Astrocyte of the cerebellum (primary cell): ENCODE measurements at regions not wholly inside any gene's neighbourhood (a gene's known extent, or its start where the extent isn't known, plus 50 kb on each side); places are given as distances from the start of the nearest gene placed in this dataset.

ENCODE experiments used
- DNase-seq: peaks from one replicate; pipeline ENCODE4 v3.0.0-alpha.2; 2011; ENCODE audit warnings: low read depth
- H3K4me3 ChIP-seq: 2 replicates; pipeline ENCODE4 v1.5.1; 2011; ENCODE audit warnings: mild to moderate bottlenecking, low read depth, low read length, moderate library complexity
- in situ Hi-C: cut with HindIII; loops from 2 replicates; pipeline ENCODE4 v1.10.0; 2017; ENCODE audit warnings: low sequenced_read_pairs
- TF ChIP-seq, protein P1 (sequence below): IDR thresholded peaks from 2 replicates; pipeline ENCODE4 v1.5.1; 2012; ENCODE audit warnings: low read length, low read depth, moderate library complexity, mild to moderate bottlenecking; ENCODE audit errors: missing control alignments

DNA sequence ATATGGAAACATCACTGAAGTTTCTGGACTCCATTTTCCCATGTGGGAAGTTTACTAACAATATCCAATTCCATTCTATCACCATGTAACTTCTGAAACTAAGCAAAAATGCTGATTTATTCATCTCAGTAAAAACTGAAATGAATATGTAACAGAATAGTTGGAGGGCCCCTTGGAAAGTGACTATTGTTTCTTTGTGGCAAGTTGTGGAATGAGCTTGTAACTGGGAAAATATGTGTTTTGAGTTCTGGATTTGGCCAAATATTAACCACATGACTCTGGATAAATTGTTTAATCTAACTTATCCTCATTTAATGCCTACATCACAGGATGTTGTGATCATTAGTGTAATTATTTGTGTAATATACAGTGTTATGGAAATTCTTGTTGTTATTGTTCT lies 619.3 kb downstream of the TLE4 start:
- in situ Hi-C loops, result no loop called here
- TF ChIP-seq, protein P1, sequence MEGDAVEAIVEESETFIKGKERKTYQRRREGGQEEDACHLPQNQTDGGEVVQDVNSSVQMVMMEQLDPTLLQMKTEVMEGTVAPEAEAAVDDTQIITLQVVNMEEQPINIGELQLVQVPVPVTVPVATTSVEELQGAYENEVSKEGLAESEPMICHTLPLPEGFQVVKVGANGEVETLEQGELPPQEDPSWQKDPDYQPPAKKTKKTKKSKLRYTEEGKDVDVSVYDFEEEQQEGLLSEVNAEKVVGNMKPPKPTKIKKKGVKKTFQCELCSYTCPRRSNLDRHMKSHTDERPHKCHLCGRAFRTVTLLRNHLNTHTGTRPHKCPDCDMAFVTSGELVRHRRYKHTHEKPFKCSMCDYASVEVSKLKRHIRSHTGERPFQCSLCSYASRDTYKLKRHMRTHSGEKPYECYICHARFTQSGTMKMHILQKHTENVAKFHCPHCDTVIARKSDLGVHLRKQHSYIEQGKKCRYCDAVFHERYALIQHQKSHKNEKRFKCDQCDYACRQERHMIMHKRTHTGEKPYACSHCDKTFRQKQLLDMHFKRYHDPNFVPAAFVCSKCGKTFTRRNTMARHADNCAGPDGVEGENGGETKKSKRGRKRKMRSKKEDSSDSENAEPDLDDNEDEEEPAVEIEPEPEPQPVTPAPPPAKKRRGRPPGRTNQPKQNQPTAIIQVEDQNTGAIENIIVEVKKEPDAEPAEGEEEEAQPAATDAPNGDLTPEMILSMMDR, result no peak
- H3K4me3 ChIP-seq, result no peak overlapping the region
- peak; percentile 26 for DNase-seq

DNA sequence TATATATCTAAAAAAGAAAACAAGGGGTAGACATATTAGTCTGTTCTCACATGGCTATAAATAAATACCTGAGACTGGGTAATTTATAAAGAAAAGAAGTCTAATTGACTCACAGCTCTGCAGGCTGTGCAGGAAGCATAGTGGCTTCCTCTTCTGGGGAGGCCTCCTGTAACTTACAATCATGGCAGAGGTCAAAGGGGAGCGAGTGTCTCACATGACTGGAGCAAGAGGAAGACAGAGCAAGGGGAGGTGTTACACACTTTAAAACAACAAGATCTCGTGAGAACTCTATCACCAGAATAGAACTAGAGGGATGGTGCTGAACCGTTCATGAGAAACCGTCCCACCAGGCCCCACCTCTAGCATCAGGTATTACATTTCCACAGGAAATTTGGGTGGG lies 616.8 kb downstream of the TLE4 start:
- DNase-seq, result no peak
- no peak overlapping the region for H3K4me3 ChIP-seq
- TF ChIP-seq, protein P1, result no peak
- in situ Hi-C loops, result no loop called here

DNA sequence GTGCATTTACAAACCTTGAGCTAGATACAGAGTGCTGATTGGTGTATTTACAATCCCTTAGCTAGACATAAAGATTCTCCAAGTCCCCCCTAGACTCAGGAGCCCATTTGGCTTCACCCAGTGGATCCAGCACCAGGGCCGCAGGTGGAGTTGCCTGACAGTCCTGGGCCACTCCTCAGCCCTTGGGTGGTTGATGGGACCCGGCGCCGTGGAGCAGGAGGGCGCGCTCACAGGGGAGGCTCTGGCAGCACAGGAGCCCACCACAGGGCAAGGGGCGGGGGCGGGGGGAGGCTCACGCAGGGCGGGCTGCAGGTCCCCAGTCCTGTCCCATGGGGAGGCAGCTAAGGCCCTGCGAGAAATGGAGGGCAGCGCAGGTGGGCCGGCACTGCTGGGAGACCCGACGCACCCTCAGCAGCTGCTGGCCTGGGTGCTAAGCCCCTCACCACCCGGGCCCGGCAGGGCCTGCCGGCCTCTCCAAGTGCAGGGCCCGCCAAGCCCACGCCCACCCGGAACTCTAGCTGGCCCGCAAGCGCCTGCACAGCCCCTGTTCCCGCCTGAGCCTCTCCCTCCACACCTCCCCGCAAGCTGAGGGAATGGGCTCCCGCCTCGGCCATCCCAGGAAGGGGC lies 613.5 kb downstream of the TLE4 start:
- in situ Hi-C loops, result no loop called here

DNA sequence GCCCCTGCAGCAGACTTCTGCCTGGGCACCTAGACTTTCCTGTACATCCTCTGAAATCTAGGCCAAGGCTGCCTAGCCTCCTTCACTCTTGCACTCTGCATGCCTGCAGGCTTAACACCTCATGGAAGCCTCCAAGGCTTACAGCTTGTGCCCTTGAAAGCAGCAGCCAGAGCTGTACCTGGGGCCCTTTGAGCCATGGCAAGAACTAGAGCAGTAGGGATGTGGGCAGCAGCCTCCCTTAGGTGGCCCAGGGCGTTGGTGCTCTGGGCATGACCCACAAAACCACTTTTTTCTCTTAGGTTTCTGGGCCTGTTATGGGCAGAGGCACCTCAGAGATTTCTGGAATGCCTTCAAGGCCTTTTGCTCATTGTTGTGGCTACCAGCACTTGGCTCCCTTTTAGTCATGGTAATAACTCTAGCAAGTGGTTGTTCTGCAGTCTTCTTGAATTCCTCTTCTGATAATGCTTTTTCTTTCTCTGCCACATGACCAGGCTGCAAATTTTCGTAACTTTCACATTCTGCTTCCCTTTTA lies 606.2 kb downstream of the TLE4 start:
- no peak overlapping the region for H3K4me3 ChIP-seq
- peak; percentile 12 for DNase-seq
- in situ Hi-C loops, result no loop called here
- TF ChIP-seq, protein P1, result no peak

More for the DNA sequence above, 613.5 kb downstream of the TLE4 start:
- TF ChIP-seq, protein P1, result no peak
- DNase-seq, result no peak
- no peak overlapping the region for H3K4me3 ChIP-seq

DNA sequence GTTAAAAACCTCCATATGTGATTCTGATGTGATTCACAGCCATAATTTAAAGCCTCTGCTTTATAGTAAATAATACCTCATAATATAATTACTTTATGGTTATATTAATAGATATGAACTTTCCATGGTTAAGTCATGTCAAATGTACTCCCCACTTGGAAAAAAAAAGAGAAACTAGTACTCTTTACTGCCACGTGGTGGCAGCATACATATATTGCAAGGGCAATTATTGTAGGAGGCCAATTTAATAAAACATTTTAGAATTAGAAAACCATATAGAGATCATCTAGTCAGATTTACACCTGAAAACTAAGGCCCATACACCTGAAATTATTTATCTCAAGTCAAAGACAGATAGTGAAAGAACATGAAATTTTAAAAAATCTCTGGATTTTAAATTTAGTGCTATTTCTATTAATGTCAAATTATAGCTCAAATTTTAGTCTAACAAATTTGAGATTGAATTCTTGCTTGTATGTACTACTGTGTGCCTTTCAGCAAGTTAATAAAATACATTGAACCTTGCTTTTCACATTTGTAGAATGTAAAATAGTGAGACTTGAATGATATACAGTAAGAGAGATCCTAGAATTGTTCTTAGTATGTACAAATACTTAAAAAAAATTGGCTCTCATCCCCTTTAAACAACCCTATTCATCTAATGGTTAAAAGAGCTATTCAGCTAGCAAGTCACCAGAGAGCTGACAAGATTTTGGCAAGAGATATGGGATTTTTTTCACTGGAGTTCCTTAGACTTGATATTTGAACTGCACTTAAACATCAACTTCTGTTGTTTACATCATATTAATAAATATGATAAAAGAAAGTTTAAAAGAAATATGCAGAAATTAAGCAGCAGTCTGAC lies 603.8 kb downstream of the TLE4 start:
- in situ Hi-C loops, result no loop called here
- DNase-seq, result peak; percentile 23
- H3K4me3 ChIP-seq, result no peak overlapping the region
- TF ChIP-seq, protein P1, result peak; percentile 52

DNA sequence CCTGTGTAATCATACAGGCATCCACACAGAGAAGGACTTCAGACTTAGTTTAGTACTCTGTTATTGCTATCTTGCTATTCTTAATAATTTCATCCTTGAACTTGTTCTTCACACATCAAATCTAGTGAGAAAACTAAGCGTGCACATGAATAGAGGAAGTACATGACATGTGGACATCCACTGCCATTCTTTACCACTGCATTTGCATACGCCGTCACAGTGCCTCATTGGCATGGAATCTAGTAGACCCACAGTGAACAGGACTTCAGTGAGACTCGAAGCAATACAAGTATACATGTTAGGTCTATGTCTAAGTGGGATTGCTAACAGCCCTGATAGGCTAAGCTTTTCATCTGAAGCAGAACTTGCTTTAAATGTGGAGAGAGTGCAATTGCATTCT lies 592.1 kb downstream of the TLE4 start:
- TF ChIP-seq, protein P1, result no peak
- no peak for DNase-seq
- no peak overlapping the region for H3K4me3 ChIP-seq
- in situ Hi-C loops, result no loop called here
